Kidney glomerular epithelial cell (primary cell): ENCODE measurements at regions not wholly inside any gene's neighbourhood (a gene's known extent, or its start where the extent isn't known, plus 50 kb on each side); places are given as distances from the start of the nearest gene placed in this dataset.
A peak's percentile ranks its signal among the peaks of the same experiment; 100 is the strongest.

Experiments
- DNase-seq: peaks from one replicate; lab custom pipeline; 2025; lab: John Stamatoyannopoulos, UW

DNA sequence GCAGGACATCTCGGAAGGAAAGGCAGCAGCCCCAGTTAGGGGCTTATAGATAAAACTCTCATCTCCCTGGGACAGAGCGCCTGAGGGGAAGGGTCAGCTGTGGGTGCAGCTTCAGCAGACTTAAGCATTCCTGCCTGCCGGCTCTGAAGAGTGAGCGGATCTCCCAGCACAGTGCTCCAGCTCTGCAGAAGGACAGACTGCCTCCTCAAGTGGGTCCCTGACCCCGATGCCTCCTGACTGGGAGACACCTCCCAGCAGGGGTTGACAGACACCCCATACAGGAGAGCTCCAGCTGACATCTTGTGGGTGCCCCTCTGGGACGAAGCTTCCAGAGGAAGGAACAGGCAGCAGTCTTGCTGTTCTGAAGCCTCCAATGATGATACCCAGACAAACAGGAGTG lies 117.1 kb upstream of the POT1 start:
- DNase-seq = no peak

DNA sequence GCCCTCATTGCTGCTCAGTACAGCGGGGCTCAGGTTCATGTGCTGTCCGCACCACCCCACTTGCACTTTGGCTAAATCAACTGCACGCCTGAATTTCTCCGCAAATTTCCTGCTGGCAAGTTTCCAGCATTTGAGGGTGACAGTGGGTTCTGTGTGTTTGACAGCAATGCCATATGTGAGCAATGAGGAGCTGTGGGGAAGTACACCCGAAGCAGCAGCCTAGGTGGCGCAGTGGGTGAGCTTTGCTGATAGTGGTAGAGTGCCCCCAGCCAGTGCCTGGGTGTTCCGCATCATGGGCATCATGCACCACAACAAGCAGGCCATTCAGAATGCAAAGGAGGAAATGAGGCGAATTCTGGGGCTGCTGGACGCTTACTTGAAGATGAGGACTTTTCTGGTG lies 103.9 kb upstream of the POT1 start:
- DNase-seq = no peak

GRCh38 chr7:125032943-125033342 lies 103.3 kb upstream of the POT1 start:
- DNase-seq = no peak

DNA sequence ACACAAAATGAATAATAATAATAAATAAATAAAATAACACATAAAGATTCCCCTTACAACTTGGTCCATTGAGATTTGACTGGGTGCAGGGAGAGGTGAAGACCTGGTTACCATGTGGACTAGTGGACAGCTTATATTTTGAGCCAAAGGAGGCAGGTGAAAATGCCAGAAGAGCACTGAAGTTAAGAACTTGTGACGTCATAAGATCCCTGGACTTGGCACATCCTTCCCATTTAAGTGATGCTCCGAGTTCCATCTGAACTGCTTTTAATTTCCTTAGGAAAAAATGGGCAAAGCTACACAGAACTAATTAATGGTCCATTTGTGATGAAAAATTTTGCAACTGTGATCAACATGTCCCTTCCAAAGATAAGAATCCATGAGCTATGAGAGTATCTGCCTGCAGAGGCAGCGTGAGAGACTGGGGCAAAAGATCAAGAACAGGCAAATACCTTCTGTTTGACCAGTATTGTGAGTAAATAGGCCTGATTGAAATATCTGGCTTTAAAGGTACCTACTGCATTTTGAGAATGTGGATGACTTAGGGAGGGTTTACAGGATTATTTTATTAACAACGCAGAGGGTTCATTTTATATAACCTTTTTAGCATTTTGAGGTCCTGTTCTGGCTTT lies 101.2 kb upstream of the POT1 start:
- no peak for DNase-seq

GRCh38 chr7:125025620-125026019 lies 96.0 kb upstream of the POT1 start:
- no peak for DNase-seq

DNA sequence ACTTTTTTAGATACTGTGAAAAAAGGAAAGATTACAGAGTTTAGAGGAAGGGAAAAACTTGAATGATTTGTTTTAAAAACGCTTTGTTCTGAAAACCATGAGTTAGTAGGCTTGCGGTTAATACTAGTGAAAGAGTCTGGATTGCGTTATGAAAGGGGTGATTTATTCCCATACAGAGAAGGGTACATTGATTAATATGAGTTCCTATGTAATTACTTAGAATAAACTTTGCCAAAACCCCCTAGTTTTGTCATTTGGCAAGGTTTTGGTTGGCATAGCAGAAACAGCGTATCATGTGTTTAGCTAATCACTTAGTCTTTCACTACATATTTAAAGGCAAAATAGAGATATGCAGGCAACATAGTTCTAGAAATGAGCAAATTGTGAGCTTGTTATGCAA lies 91.2 kb upstream of the POT1 start:
- no peak for DNase-seq

GRCh38 chr7:125010540-125010939 lies 80.9 kb upstream of the POT1 start:
- DNase-seq = no peak

GRCh38 chr7:124996778-124997177 lies 67.2 kb upstream of the POT1 start:
- no peak for DNase-seq

GRCh38 chr7:124992851-124993562 lies 63.4 kb upstream of the POT1 start:
- peak; percentile 84 for DNase-seq

GRCh38 chr7:124989911-124990310 lies 60.3 kb upstream of the POT1 start:
- DNase-seq = no peak
